GM18517 (cell line): ENCODE measurements at regions not wholly inside any gene's neighbourhood (a gene's known extent, or its start where the extent isn't known, plus 50 kb on each side); places are given as distances from the start of the nearest gene placed in this dataset.
"Not testable (repeated sequence)": the region's sequence is repeated elsewhere in the genome, so short reads cannot be mapped to it uniquely, and the experiment has no call there.

ENCODE experiments used
- ATAC-seq: cut with Tn5 transposase; IDR thresholded peaks from one replicate; pipeline ENCODE4 v1.9.1; 2021; ENCODE audit warnings: mild to moderate bottlenecking, moderate library complexity; ENCODE audit not compliant: unreplicated experiment

GRCh38 chr1:109857702-109858101 is 52.9 kb upstream of the CSF1 start:
- not testable (repeated sequence) for ATAC-seq

- not testable (repeated sequence) for ATAC-seq
These were observed 54.7 kb upstream of the CSF1 start for GRCh38 chr1:109855986-109856385.

- ATAC-seq, result not testable (repeated sequence)
These were observed 56.7 kb upstream of the CSF1 start for GRCh38 chr1:109853972-109854371.

DNA sequence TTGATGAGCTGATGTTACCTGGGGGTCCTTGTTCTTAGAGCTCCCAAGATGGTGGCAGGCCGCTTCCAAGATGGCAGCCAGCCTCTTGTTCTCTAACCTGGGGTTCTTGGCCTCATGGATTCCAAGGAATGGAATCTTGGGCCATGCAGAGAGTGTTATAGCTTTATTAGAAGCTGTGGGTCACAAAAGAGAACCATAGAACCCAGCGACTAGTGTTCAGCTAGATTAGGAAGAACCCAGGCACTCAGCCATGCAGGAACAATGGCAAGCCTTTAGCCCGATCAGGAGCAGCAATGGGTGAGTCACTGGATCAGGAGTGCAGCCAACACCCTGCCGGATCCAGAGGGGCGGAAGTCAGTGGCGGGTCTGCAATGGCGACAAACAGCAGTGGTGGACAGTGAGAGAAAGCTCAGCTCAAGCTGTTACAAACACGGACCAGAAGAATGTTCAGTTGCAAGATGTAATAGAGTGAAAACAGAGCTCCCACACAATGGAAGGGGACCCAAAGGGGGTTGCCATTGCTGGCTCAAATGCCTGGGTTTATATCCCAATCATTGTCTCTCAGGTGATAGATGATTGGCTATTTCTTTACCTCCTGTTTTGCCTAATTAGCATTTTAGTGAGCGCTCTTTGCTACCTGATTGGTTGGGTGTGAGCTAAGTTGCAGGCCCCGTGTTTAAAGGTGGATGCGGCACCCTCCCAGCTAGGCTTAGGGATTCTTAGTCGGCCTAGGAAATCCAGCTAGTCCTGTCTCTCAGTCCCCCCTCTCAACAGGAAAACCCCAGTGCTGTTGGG is 58.2 kb upstream of the CSF1 start:
- ATAC-seq, result not testable (repeated sequence)

DNA sequence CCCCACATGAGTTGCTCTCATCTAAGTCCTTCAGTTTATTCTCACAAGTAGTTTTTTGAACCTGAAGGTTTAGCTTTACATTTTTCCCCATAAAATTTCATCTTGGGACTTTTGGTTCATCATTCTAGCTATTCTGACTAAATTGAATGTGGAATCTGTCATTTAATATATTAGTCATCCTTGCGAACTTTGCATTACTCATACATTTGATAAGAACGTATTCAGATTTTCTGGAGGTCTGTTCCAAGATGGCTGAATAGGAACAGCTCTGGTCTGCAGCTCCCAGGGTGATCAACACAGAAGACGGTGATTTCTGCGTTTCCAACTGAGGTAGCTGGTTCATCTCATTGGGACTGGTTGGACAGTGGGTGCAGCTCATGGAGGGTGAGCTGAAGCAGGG is 59.8 kb upstream of the CSF1 start:
- ATAC-seq, result no peak

GRCh38 chr1:109850194-109850593 is 60.5 kb upstream of the CSF1 start:
- no peak for ATAC-seq

DNA sequence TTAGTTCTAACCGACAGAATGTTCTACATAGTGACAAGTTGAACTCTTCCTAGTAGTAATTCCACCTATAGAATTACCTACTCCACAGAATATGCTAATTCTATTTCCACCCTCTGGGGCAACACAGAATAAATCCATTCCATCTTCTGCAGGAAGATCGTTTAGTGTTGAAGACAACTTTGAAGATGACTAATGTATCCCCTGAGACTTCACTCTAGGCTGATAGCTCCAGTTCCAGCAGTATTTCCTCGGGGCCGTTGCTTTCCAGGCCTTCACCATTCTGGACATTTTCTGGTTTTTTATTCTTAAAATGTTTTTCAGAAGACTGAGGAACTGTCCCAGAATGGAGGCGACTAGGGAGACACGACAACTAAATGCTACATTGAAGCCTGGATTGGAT is 61.0 kb upstream of the CSF1 start:
- no peak for ATAC-seq

DNA sequence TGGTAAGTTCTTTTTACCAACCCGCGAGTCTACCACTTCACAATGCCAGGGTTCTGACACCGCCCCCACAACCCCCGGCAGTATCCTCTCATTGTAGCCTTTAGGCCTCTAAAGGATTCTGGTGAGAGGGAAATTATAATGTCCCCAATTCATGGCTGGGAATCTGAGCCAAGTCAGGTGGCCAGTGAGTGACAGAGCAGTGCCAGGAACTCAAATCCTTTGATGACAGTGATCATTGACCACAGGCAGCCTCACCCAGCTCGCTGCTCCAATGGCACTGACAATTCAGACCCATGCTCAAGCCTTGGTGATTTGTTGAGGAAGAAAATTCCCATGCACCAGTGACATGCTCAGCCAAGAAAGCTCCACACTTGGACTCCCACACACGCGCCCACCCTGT is 63.4 kb upstream of the CSF1 start:
- no peak for ATAC-seq

GRCh38 chr1:109846846-109847245 is 63.8 kb upstream of the CSF1 start:
- no peak for ATAC-seq

GRCh38 chr1:109846162-109846561 is 64.5 kb upstream of the CSF1 start:
- ATAC-seq, result no peak

- ATAC-seq, result no peak
These were observed 65.0 kb upstream of the CSF1 start for GRCh38 chr1:109845658-109846057.

GRCh38 chr1:109844609-109845008 is 66.0 kb upstream of the CSF1 start:
- ATAC-seq, result no peak

DNA sequence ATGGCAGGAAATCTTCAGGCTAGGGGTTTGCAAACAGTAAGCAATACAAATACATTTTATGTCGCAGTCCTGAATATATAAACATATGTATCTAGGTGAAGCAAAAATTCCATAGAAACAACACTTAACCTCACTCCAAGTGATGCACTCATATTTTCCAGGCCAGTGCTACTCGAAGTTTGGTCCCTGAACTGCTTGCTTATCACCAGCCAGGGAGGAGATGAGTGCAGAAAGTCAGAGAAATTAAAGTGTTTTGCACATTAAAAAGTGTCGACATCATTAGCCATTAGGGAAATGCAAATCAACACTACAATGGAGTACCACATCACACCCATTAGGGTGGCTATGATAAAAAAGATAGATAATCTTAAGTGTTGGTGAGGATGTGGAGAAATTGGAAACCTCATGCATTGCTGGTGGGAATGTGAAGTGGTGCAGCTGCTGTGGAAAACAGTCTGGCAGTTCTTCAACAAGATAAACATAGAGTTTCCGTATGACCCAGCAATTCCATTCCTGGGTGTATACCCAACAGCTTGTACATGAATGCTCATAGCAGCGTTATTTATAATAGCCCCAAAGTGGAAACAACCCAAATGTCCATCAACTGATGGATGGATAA is 70.5 kb upstream of the CSF1 start:
- no peak for ATAC-seq

DNA sequence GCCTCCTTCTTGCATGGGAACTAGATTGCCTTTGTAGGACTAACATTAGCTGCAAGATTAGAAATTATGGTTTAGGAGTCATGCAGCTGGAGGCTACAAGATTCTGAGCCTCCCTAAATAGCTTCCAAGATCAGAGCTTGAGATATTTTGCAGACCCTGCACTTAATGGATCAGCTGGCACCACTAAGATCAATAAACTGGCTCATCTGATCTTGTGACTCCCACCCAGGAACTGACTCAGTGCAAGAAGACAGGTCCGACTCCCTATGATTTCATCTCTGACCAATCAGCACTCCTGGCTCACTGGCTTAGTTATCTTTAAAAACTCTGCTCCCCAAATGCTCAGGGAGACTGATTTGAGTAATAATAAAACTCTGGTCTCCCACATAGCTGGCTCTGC is 71.4 kb upstream of the CSF1 start:
- ATAC-seq, result not testable (repeated sequence)

DNA sequence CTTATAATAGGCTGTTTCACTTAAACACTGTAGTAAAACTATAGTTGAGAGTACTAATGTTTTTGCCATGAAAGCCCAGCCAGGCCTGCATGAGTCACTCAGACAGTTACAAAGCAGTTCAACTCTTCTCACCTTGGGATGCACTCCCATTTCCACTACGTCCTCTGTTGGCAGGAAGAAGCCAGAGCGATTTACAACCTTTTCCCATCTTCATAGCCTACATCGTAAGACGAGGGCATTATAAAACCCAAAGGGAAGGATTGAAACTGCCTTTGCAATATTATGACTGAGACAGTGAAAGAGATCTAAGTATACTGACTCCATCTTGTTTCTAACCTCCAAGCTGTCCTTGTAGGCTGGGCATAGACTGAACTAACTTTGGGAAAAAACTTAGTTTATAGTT is 71.8 kb upstream of the CSF1 start:
- no peak for ATAC-seq

GRCh38 chr1:109837852-109838570 is 72.6 kb upstream of the CSF1 start:
- ATAC-seq, result no peak

DNA sequence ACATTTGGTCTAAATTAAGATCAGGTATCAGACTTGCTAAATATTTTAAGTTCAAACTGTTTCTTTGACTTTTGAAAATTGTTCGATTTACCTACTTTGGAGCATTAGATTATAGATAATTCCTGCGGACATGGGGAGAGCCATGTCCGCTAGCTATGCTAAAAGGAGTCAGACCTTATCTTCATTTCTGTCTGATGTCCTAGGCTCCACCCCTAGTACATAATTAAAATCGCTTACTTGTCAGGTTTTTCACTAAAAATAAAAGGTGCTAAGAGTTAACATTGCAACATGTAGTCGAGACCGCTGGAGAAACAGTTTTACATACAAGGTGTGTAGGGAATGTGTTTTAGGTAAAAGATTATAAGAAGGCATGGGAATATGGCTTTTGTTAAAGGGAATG is 71.9 kb upstream of the EPS8L3 start:
- ATAC-seq, result not testable (repeated sequence)

DNA sequence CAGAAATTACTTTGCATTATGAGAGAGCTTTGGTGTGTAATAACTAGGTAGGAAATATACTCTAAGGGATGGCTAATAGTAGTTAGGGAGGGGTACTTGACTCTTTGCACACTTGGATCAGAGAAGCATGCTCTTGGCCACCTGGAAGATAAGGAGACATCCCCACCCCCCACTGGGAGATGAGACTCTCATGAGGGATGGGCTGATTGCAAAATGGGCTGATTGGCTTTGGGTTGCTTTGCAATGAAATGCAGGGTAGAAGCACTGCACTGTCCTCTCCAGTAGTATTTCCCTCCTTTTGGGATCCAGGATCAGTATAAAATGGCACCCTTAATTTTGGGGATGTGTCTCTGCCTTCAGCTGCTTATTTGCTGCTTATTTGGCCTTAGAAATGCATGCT is 71.2 kb upstream of the EPS8L3 start:
- ATAC-seq, result no peak

GRCh38 chr1:109832945-109833344 is 69.2 kb upstream of the EPS8L3 start:
- ATAC-seq, result no peak

DNA sequence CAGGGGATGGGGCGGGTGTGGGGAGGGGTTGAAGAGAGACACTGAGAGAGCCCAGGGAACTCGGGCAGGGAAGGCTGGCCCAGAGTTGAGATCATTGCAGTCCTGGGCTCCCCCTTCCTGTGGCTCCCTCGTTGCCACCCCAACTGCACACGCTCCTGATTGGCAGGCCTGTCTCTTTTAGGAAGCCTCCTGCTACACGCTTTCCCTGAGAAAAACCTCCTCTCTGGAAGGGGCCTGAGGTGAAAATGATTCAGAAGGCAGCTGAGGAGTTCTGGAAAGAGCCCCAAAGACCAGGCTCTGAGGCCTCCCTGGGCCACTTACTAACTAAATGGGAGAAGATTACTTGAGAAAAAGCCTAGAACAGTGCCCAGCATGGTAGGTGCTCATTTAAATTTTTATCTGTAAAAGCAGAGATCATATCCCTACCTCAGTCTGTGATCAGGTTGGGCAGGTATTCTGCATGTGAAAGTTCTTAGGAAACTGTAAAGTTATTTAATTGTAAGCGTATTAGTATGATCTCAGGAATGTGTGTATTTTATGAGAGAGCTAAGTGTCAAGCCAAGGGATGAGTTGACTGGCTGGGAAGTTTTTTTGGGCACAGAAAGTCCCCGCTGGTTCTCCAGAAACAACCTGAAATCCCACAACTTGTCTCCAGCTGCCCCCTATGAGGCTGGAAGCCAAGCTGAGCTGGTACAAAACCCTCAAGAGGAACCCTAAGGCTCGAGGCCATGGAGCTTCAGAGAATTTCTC is 65.2 kb upstream of the EPS8L3 start:
- ATAC-seq, result no peak

DNA sequence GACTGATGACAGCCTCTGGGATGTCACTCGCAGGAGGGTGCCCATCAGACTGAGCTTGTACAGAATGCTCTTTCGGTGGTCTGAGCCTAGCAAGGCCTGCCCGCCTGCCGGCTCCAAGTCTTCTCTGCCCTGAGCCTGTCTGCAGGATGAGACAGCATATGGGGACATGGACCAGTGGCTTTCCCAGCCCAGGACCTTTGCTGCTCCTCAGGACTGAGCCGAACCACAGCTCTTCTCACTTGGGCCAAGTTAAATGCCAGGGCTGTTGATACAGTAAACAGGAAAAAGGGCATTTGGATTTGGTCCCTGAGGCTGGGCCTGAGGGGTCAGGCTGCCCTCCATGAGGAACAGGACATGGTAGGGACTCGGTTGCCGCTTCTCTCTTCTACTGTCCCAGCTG is 64.3 kb upstream of the EPS8L3 start:
- ATAC-seq, result no peak
